HG02571 (cell line): ENCODE measurements at regions not wholly inside any gene's neighbourhood (a gene's known extent, or its start where the extent isn't known, plus 50 kb on each side); places are given as distances from the start of the nearest gene placed in this dataset.

ENCODE experiments used
- ATAC-seq: cut with Tn5 transposase; IDR thresholded peaks from one replicate; pipeline ENCODE4 v1.9.1; 2021; ENCODE audit warnings: mild to moderate bottlenecking, moderate library complexity; ENCODE audit not compliant: unreplicated experiment

DNA sequence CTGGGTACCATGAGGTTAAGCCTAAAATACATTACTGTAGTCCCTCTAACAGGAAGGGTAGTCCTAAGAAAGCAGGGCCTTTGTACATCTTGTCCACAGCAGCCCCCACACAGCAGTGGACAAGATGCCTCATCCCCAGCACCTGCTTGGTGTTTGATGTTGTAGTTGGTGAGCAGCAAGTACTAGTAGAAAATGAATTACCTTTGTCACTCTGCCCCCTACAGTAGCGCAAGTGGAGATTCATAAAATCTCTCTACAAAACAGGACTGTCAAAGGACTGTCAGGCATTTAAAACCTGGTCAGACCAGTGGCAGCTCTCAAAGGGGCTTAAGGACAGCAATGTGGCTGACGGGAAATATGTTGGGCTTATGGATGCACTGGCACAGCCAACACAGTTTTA, 122.5 kb downstream of the TMEM174 start:
- ATAC-seq = no peak

DNA sequence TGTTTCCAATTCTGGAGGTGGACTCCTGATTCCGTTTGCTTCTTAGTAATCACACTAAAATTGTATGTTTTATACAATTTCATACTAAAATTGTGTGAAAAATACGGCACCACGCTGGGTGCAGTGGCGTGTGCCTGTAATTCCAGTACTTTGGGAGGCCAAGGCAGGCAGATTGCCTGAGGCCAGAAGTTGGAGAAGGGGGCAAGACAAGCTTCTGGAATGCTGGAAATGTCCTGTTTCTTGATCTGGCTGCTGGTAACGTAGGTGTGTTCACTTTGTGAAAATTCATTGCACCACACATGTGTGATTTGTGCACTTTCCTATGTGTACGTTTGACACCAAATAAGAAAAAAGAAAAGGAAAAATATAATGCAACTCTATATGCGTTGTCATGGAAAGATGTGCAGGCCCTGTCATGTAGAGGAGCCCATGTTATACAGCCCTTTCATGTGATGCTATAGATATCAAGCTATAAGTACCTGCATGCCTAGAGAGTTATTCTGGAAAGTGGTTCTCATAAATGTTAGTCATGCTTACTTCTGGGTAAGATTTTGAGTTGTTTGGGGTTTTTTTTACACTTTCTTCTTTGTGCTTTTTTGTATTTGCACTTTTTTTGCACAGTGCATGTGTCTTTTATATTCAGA, 119.9 kb downstream of the TMEM174 start:
- no peak for ATAC-seq

DNA sequence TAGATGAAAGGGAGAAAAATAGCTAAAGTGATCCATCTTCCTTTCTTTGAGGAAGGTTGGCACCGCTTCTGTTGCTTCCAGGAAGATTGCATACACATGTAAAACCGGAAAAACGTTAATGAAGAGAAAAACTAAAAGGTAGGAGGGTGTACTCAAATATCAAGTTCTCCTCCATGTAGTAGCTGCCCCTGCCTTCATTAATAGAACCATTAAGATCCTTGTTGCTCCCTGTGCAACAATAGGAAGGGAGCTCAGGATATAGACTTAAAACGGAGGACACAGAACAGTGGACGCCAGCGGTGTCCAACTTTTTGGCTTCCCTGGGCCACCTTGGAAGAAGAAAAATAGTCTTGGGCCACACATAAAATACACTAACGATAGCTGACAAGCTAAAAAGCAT, 118.9 kb downstream of the TMEM174 start:
- no peak for ATAC-seq

DNA sequence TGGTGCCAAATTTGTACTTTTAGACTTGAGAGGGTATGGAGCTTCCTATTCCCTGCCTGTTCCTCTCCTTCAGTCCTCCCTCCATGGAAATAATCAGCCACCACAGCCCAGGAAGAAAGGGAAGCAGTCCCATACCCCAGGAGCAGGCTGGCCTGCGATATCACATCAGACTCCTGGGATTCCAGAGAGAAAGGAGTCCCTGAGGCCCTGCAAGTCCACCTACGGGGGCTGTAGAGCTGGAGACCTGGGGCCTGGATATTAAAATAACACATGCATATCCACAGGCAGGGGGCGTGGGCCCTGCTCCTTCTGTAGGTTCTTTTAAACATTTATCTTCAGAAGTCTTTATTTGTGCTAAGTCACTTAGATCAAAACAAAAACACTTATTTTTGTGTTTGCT, 117.2 kb downstream of the TMEM174 start:
- no peak for ATAC-seq

DNA sequence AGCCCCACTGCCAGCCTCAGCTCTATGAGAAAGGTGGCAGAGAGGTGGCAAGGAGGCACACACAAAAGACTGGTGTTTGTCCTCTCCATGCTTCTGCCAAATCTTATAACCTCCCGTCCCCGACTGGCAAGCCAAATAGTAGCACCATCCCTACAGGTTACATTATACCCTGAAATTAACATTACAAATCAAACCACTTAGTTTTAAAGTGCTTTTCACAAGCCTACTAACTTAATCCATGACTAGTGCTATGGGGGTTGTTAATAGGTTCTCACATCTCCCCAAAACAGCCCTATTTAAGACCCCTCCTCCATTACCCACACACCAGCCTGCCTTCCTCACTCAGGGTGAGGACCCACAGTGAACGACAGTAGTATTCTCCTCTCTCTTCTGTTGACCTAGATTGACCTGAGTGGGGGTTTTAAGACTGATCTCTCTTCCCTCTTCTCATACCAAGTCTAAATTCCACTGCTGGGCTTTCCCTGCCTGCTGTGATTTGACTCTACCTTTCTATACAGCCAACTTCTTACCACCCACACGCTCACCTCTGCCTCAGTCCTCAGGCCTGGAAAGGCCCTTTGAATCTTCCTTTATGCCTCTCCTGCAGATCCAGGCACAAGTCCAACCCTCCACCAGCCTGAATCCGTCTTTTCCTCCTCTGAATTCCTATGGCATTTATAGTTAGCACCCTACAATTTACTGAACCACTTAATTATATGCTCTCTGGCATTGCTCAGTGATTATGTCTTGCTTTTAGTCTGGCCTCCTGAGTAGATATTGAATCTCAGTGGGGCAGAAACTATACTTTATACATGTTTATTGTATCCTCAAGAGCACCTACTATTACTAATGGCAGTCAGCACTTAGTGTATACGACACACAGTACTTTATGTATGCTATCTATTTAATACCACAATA, 116.1 kb downstream of the TMEM174 start:
- ATAC-seq = no peak

DNA sequence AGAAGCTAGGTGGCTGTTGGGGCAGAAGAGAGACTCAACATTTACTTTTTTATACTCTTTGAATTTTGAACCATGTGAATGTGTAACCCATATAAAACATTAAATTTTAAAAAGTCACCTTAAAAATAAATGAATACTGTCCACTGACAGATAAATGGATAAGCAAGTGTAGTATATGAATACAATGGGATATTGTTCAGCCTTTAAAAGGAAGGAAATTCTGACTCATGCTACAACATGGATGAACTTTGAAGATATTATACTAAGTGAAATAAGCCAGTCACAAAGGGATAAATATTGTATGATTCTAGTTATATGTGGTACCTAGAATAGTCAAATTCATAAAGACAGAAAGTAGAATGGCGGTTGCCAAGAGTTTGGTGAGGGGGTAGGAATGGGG, 113.9 kb downstream of the TMEM174 start:
- ATAC-seq = no peak

DNA sequence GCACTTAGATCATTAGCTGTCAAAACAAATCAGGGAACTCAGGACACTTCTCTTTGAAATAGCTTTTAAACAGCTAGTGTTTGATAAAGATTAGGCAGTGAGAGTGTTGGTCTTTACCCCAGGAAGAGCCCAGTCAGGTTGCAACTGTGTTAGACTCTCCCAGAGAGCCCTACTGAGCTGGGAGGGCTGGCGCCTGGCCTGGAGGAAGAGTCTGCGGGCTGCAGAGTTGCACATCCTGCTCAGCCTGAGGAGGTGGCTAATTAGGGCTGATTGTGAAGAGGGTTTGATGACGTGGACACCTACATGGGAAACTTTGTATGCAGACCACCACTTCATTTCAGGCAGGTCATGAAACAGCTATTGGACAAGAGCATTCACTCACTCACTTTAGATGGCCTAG, 112.0 kb downstream of the TMEM174 start:
- no peak for ATAC-seq

DNA sequence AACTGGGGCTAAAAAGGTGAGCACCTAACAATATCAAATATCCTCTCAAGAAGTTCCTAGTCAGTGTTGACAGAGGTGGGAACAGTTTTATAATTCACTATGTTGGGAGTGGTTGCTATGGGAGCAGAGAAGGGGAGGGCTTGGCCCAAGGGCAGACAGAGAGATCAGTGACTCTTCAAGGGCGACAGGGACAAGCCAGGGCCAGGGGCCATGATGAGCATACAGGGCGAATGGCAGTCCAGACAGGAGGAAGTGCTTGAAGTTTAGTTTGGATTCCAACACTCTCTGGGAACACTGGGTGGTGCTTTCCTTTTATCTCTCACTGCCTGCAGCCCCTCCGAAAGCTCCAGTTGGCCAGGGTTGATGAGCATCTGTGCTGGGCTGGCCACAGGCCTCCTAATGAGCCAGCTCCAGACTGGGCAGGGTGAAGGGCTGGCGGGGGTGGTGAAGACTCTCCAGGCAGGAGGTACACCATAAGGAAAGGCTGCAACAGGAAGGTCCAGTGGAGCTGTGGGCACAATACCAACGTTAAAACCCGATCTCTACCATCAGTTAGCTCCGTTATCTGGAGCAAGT, 111.3 kb downstream of the TMEM174 start:
- no peak for ATAC-seq

DNA sequence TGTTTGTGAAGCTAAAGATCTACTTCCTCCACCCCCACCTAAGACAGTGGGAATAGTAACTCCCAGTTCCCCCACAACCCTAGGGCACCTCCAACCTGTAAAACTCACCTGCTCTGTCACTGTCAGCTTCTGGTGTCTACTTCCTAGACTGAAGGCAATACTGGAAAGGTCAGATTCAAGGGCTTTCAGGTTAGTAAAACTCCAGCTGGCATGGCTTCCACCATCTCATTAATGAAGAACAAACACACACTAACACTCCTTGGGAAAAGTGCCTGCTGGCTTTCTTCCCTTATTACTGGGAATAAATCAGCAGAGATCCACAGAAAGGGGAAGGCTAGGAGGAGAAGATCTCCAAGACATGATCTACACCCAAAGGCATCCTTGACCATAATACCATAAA, 109.9 kb downstream of the TMEM174 start:
- no peak for ATAC-seq

DNA sequence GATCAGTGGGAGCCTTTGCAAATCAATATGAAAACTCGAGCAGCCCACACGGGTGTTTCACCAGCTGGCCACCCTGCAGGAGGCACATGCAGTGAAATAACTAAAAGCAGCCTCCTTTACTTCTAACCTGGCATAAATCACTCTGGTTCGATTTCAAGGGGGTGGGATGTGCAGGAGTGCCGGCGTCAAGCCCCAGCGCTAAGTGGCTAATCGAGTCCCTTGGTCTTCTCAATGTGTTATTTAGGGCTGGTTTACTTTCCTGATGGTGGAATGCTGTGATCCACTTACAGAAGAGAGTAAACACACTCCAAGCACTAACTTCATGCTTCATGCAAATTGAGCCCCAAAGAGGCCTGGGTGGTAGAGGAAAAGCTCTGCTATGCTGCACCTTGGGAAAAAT, 109.4 kb downstream of the TMEM174 start:
- ATAC-seq = no peak

DNA sequence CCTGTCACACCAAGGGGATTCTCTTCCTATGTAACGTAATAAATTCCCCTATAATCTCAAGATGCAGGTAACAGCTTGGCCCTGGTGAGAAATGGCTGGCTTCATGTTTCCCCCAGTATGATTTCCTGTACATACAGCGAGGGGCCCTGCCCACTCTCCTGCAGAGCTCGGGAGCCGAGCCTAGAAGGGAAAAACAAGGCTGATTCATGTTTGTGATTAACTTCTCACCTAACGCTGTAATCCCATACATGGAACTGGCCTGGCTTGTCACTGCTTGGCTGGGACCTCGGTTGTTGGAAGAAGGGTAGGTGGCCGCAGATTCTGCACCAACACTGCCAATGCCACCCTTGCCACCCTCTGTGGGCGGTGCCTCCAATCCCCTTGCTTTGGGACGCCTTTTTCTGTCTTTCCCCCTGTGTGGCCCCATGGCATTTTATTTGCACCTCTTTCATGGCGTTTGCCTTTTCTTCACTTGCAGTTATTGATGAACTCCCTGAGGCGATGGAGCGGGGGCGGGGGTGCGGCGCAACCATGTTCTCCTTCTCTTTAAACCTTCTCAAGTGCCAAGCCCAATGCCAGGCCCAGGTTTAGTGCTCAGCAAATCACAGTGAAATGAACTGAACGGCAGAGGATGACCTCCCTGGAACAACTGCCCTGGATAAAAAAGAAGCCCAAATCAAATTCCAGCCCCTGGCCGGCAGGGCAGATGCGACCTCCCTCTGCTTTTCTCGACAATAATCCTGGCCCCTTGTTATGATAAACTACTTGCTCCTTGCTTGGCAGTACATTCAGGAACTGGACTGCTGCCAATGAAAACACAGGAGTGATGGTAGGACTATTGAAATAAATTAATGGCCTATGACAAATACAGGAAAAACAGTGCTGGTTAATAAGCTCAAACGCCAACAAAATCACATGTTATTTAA, 108.1 kb downstream of the TMEM174 start:
- ATAC-seq = no peak

DNA sequence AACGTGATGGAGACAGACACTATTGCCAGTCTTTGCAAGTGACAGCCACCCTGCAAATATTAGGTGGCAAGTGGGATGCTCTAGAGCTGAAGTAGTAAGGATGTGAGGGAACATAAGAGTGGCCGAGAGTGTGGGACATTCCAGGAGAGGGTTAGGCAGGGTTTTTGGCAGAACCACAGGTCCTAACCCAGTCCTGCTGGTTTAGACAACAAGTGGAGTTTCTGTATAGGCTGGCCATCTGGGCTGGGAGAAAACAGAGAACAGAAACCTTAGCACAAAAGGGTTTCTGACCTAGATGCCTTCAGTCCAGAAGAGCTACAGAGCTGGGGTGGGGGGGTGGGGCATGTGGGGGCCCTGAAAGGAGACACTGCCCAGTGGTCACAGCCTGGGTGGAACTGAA, 107.4 kb downstream of the TMEM174 start:
- ATAC-seq = no peak

DNA sequence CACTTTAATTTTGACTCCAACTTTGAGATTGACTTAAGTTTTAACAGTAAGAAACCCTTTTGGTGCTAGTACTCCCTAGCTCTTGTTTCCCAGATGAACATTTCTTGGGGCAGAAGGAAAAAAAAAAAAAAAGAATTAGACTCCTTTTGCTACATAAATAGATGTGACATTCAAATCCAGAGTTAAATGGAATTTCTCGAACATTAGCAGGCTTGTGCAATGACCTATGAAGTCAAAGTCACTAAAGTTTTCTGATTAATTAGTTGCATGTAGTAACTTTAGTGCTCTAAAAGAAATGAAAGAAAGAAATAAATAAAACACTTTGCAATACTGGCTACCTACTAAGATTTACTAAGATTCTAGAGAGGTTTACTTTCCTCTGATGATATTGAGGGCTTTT, 106.8 kb downstream of the TMEM174 start:
- ATAC-seq = no peak

DNA sequence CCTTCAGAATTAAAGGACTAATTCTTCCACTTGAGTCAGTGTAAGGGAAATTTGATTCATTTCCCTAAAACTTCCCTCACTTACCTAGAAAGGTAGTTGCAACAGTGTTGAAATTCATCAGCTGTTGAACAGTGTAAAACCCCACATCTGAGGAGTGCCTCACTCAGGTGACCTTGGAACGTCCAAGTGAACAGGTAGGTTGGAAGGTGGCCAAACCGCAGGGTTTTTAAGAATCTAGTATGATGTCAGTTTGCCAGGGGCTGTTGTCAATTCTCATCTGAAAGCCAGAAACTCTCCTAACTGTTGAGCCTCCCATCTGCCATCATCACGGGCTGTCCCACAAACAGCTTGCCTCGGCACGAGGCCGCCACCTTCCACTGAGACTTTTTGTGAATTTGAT, 105.7 kb downstream of the TMEM174 start:
- ATAC-seq = no peak

DNA sequence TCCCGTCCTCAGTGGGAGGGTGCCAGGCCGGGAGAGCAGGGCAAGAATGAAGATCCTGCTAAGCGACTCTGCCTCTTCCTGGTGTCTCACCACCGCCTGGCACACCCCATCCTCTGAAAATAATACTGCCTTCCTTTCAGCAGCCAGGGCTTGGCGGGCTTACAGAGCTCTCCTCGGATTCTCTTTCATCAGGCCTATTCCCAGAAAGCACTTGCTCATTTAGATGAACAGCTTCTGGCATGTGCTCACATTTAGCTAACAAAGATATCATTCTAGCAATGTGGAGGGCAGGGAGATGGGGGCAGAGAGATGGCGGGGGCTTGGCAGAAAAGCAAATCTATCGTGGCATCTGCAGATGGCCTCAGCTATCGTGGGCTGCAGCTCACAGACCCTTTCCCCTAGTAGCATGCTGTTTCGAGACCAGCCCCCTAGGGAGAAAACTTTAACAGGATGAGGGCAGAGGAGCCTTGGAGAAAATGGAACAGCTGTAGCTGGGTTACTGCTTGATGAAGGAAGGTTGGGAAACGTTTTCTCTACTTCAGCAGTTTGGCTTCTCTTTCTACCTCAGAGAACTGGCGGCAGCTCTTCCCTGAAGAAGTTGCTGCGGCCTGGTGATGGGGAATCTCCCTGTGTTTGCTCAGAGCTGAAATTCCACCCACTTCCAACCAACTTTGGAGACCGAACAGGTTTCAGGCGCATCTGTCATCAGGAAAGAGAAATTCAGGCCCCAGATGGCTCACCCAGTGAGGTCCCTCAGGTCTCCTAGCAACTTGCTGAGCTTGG, 102.1 kb downstream of the TMEM174 start:
- ATAC-seq = no peak

DNA sequence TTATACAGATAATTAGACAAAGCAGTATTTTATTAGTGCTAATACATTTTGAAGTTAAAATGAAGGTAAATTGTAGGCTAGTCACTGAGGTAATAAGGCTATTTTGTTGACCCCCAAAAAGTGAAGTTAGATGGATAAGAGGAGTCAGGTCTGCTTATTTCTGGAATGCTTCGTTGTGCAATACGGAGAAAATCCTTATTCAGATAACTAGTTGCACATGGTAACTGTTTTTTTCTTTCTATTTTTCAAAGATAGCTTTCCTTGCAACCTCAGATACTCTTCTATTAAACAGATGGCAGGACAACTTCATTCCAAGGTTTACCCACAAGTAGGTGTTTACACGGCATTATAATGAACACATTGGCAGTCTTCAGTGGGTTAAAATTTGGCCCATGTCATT, 101.1 kb downstream of the TMEM174 start:
- no peak for ATAC-seq

DNA sequence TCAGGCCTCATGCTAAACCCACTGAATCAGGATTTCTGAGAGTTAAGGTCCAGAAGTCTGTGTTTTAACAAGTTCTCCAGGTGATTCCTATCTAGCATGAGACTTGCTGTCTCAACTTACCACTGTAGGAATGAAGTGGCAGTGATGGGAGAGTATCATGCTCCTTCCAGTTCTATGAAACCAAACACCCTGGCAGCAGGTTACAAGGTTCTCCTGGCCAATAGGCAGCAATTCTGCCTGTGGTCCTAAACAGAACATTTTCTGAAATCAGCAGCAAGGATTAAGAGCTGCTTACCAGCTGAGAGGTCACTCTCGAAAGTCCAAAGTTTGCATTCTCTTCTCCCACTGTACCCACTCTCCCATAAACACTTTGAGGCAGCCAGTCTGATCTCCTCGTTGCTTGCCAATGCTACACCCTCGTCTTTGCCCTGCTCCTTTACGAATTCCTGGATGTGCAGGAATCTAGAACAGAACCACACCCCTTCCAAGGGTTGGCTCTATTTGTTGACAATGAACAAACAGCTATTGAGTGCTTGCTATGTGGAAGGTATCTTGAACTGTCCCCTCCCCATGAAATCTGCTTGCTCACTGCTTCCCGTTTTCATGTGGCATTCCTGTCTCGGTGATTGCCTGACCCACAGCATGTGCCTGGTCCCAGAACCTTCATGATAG, 100.5 kb downstream of the TMEM174 start:
- no peak for ATAC-seq

DNA sequence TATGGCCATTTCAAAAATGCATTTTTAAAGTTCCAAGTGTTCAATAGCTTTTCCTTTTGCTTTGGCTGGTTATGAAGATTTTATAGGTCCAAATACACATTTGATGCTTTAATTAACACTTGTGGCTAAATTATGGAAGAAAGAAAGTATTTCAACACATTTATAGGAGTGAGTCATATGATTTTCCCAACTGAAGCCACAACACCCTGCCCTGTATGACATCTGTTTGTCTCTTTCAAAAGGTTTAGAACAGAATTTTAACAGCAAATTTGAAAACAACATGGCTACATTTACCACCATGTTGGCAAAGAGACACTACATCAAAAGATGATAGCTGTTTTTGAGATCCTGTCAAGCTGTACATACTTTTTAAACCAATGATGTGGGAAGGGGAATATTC, 99.4 kb downstream of the TMEM174 start:
- no peak for ATAC-seq

DNA sequence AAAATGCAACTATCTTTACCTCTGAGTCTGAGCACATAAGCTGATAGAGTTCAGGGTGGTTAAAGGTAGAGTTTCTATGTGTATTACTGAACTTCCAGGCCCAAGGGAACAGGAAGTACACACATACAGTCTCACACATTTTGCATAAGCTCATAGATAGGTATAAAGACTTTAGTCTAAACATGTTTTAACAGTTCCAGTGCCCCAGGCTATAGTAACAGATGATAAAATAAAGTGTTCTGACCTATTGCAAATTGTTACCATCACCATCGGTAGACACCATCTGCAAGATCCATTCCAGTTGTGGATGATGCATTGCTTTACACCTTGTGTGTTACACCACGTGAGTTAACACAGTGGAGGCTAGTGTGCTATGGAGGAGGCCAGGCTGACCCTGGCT, 95.8 kb downstream of the TMEM174 start:
- no peak for ATAC-seq
